ENCODE measurements at regions not wholly inside any gene's neighbourhood (a gene's known extent, or its start where the extent isn't known, plus 50 kb on each side); places are given as distances from the start of the nearest gene placed in this dataset.

GRCh38 chr13:42658019-42658418, 84.1 kb downstream of the TNFSF11 start:
- TF ChIP-seq, protein P1, sequence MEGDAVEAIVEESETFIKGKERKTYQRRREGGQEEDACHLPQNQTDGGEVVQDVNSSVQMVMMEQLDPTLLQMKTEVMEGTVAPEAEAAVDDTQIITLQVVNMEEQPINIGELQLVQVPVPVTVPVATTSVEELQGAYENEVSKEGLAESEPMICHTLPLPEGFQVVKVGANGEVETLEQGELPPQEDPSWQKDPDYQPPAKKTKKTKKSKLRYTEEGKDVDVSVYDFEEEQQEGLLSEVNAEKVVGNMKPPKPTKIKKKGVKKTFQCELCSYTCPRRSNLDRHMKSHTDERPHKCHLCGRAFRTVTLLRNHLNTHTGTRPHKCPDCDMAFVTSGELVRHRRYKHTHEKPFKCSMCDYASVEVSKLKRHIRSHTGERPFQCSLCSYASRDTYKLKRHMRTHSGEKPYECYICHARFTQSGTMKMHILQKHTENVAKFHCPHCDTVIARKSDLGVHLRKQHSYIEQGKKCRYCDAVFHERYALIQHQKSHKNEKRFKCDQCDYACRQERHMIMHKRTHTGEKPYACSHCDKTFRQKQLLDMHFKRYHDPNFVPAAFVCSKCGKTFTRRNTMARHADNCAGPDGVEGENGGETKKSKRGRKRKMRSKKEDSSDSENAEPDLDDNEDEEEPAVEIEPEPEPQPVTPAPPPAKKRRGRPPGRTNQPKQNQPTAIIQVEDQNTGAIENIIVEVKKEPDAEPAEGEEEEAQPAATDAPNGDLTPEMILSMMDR (IDR thresholded peaks at IDR 0.05; ENCODE audit: low read depth, low read length, missing control alignments), result no peak
- H3K4me3 ChIP-seq (ENCODE audit: low read depth, low read length), result no peak overlapping the region
- no peak for DNase-seq (ENCODE audit: low read depth)
- in situ Hi-C loops (cut with HindIII; ENCODE audit: low sequenced_read_pairs), result no loop called here

DNA sequence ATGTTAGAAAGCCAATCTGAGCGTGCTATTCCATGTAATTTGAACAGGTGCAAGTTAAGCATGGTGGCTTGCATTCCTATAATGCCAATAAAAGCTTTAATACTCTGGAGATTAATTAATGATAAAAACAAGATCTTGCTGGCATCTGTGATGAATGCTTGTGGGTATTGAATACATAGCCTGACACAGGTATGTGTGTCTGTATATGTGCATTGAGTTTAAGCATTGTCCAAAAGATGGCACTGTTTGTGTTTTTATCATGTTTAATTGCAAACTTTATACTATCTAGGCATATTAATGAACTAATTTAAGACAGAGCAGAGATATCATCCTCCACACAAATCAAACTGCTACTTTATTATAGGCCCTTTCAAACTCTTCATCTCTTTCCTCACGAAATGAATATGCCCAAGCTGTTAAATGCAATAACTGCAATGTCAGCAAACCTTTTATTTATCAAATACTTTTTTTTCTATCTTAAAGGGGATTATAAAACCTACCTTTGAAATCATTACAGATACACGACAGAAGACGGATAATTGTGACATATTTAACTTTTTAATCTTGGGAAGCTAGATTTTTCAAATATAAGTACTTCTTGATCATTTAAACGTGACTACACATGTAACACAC, 86.5 kb downstream of the TNFSF11 start:
- in situ Hi-C loops (cut with HindIII; ENCODE audit: low sequenced_read_pairs), result no loop called here
- H3K4me3 ChIP-seq (ENCODE audit: low read depth, low read length), result no peak overlapping the region
- DNase-seq (ENCODE audit: low read depth), result peak; percentile 20
- TF ChIP-seq, protein P1 (IDR thresholded peaks at IDR 0.05; ENCODE audit: low read depth, low read length, missing control alignments), result no peak

DNA sequence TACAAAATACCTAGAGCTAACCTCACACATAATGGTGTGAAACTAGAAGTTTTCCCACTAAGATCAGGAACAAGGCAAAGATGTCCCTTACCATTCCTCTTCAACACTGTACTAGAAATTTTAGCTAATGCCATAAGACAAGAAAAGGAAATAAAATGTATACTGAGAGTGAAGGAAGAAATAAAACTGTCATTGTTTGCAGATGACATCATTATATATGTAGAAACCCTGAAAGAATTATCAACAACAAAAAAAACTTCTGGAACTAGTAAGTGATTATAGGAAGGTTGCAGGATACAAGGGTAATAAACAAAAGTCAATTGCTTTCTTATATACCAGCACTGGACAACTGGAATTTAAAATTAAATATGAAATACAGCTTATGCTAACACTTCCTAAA, 93.7 kb downstream of the TNFSF11 start:
- no peak overlapping the region for H3K4me3 ChIP-seq (ENCODE audit: low read depth, low read length)
- in situ Hi-C loops (cut with HindIII; ENCODE audit: low sequenced_read_pairs), result no loop called here
- TF ChIP-seq, protein P1 (IDR thresholded peaks at IDR 0.05; ENCODE audit: low read depth, low read length, missing control alignments), result no peak
- DNase-seq (ENCODE audit: low read depth), result no peak

DNA sequence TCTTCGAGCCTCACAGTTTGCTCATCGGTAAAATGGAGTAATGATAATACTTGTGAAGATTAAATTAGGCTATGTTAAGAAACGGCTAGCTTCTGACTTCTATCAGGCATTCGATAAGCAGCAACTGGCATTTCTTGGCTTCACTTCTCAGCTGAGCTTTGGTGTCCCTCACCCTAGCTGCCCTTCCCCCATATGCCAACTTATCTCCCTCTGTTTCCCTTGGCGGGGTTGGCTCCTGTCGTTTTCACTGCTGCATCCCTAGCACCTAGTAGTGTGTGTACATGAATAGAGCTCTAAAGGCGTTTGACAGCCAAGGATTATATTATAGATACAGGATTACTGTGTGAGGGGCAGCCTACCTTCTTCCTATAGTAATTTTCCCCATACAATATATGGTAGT, 97.5 kb downstream of the TNFSF11 start:
- TF ChIP-seq, protein P1 (IDR thresholded peaks at IDR 0.05; ENCODE audit: low read depth, low read length, missing control alignments), result no peak
- no peak for DNase-seq (ENCODE audit: low read depth)
- no peak overlapping the region for H3K4me3 ChIP-seq (ENCODE audit: low read depth, low read length)
- in situ Hi-C loops (cut with HindIII; ENCODE audit: low sequenced_read_pairs), result no loop called here

GRCh38 chr13:42673677-42674076, 99.7 kb downstream of the TNFSF11 start:
- no peak for DNase-seq (ENCODE audit: low read depth)
- in situ Hi-C loops (cut with HindIII; ENCODE audit: low sequenced_read_pairs), result no loop called here
- H3K4me3 ChIP-seq (ENCODE audit: low read depth, low read length), result no peak overlapping the region
- TF ChIP-seq, protein P1 (IDR thresholded peaks at IDR 0.05; ENCODE audit: low read depth, low read length, missing control alignments), result no peak

GRCh38 chr13:42680748-42681147, 100.6 kb upstream of the FAM216B start:
- no peak for DNase-seq (ENCODE audit: low read depth)
- in situ Hi-C loops (cut with HindIII; ENCODE audit: low sequenced_read_pairs), result no loop called here
- H3K4me3 ChIP-seq (ENCODE audit: low read depth, low read length), result no peak overlapping the region
- TF ChIP-seq, protein P1 (IDR thresholded peaks at IDR 0.05; ENCODE audit: low read depth, low read length, missing control alignments), result no peak
